Psoas muscle (tissue), 7 donors: ENCODE measurements at regions not wholly inside any gene's neighbourhood (a gene's known extent, or its start where the extent isn't known, plus 50 kb on each side); places are given as distances from the start of the nearest gene placed in this dataset.

Source experiments
- ATAC-seq, 4 donors: fragments of 200-7000 bp; cut with Tn5 transposase; one replicate each; pipeline ENCODE4 v1.9.1; 2020; ENCODE audit warnings: moderate library complexity in 3 of 4, mild to moderate bottlenecking in 2 of 4
- DNase-seq, 2 donors: peaks; one replicate each; pipeline ENCODE4 v3.0.0-alpha.2; 2020
- H3K27ac ChIP-seq: fragments of 200-600 bp; one replicate; pipeline ENCODE4 v1.8.0; 2022
- H3K27me3 ChIP-seq, 3 donors: fragments of 200-600 bp in 1 of 3; one replicate each; pipeline versions ENCODE4 v1.6.1 to v1.8.0; 2013 to 2022; ENCODE audit warnings: low read length in 2 of 3, mild to moderate bottlenecking in 2 of 3, moderate library complexity in 1 of 3; ENCODE audit not compliant: insufficient read depth in 3 of 3
- H3K36me3 ChIP-seq, 2 donors: fragments of 200-600 bp in 1 of 2; one replicate each; pipeline versions ENCODE4 v1.6.1 to v1.8.0; 2013 to 2022; ENCODE audit warnings: low read depth in 1 of 2, mild to moderate bottlenecking in 1 of 2, moderate library complexity in 1 of 2; ENCODE audit not compliant: insufficient read depth in 1 of 2
- H3K4me1 ChIP-seq: fragments of 200-600 bp; one replicate; pipeline ENCODE4 v1.8.0; 2022
- H3K4me3 ChIP-seq: fragments of 200-600 bp; one replicate; pipeline ENCODE4 v1.8.0; 2022; ENCODE audit warnings: mild to moderate bottlenecking
- H3K9me3 ChIP-seq: fragments of 200-600 bp; one replicate; pipeline ENCODE4 v1.8.0; 2022
- CTCF ChIP-seq: fragments of 200-600 bp; IDR thresholded peaks from one replicate; pipeline ENCODE4 v1.8.0; 2022; ENCODE audit warnings: antibody characterized with exemption
- WGBS, 3 donors: extraction: QIAGEN DNeasy Blood & Tissue Kit; methylation state at CpG; one replicate each; pipeline versions ENCODE4 v1.1.6 to v1.1.7; 2013; 5-methylcytosine and 5-hydroxymethylcytosine counted together
- intact Hi-C, 2 donors: fragments of 100-400 bp; cut with DNase I; formaldehyde crosslinking; loops; one replicate each; pipeline versions ENCODE4 v1.11.0 to v1.14.2; 2022
- donor health status: healthy with polysubstance abuse.
- donor health status: DM: no; HTN: no; CAD: no; lungs with moderate emphysema.
- donor health status: Bipolar disorder and iron deficiency.
- donor health status: healthy.
- donor health status: DM: yes; HTN: yes; CAD: no.
- donor health status: DM: no; HTN: no; CAD: no.
- donor health status: DM: yes; HTN: yes; CAD: no.

- Histone ChIP-seq H3K4me1 (no peaks in the 10 kb centered on the region), H3K4me3 (no peak overlapping the region), H3K9me3 (no peaks in the 10 kb centered on the region), H3K36me3 (no peaks in the 10 kb centered on the region), H3K27ac (no peak overlapping the region), H3K27me3 (no peaks in the 10 kb centered on the region)
- intact Hi-C loops = no loop called here
- no peak for TF ChIP-seq CTCF
- WGBS, 3 donors = 95 to 100% (median 100%) methylated on average over 1 of the region's 1 CpG
- DNase-seq = no peak
- no peak for ATAC-seq
Observed at GRCh38 chr6:146893690-146894089, 294.9 kb downstream of the ADGB start.

- no peak for ATAC-seq
- Histone ChIP-seq H3K36me3 (no peaks in the 10 kb centered on the region), H3K9me3 (no peaks in the 10 kb centered on the region), H3K4me1 (no peaks in the 10 kb centered on the region), H3K27me3 (no peaks in the 10 kb centered on the region), H3K4me3 (no peak overlapping the region), H3K27ac (no peak overlapping the region)
- no peak for DNase-seq
- 92 to 100% (median 92%) methylated on average over 1 of the region's 1 CpG for WGBS, 3 donors
- intact Hi-C loops = no loop called here
- no peak for TF ChIP-seq CTCF
Observed at GRCh38 chr6:146894624-146895023, 295.9 kb downstream of the ADGB start.

- Histone ChIP-seq H3K9me3 (no peaks in the 10 kb centered on the region), H3K36me3 (no peaks in the 10 kb centered on the region), H3K4me1 (no peaks in the 10 kb centered on the region), H3K27me3 (no peaks in the 10 kb centered on the region), H3K4me3 (no peak overlapping the region), H3K27ac (no peak overlapping the region)
- TF ChIP-seq CTCF = no peak
- ATAC-seq (no peak), DNase-seq (no peak)
- WGBS, 3 donors = 83 to 86% (median 83%) methylated on average over 9 of the region's 9 CpGs
- intact Hi-C loops = no loop called here
Observed at GRCh38 chr6:146895101-146895771, 296.5 kb downstream of the ADGB start.

GRCh38 chr6:146895772-146896061 lies 296.9 kb downstream of the ADGB start:
- no peaks in the 10 kb centered on the region for H3K36me3 ChIP-seq
- ATAC-seq = no peak
- 52 to 72% (median 56%) methylated on average over 3 of the region's 3 CpGs for whole genome bisulfite sequencing, 3 donors
- no peak overlapping the region for H3K4me3 ChIP-seq
- no peak overlapping the region for H3K27ac ChIP-seq
- H3K4me1 ChIP-seq = no peaks in the 10 kb centered on the region
- H3K27me3 ChIP-seq = no peaks in the 10 kb centered on the region
- no peaks in the 10 kb centered on the region for H3K9me3 ChIP-seq
- TF ChIP-seq CTCF = no peak
- DNase-seq = no peak
- intact Hi-C loops = no loop called here
